HG03378 (cell line): ENCODE measurements at regions not wholly inside any gene's neighbourhood (a gene's known extent, or its start where the extent isn't known, plus 50 kb on each side); places are given as distances from the start of the nearest gene placed in this dataset.
"Not testable (repeated sequence)": the region's sequence is repeated elsewhere in the genome, so short reads cannot be mapped to it uniquely, and the experiment has no call there.

Experiments used
- ATAC-seq: cut with Tn5 transposase; IDR thresholded peaks from one replicate; pipeline ENCODE4 v1.9.1; 2021; ENCODE audit warnings: mild to moderate bottlenecking, moderate library complexity; ENCODE audit not compliant: unreplicated experiment

GRCh38 chr21:8194042-8194441, 2327.3 kb upstream of the TPTE start:
- ATAC-seq = peak; percentile 72

- ATAC-seq = peak; percentile 67
Measured at GRCh38 chr21:8197377-8198027, 2323.9 kb upstream of the TPTE start.

- not testable (repeated sequence) for ATAC-seq
Measured at GRCh38 chr21:8205094-8205891, 2316.1 kb upstream of the TPTE start.

- not testable (repeated sequence) for ATAC-seq
Measured at GRCh38 chr21:8205892-8206188, 2315.5 kb upstream of the TPTE start.

- ATAC-seq = not testable (repeated sequence)
Measured at GRCh38 chr21:8212986-8213550, 2308.3 kb upstream of the TPTE start.

GRCh38 chr21:8214539-8214938, 2306.8 kb upstream of the TPTE start:
- not testable (repeated sequence) for ATAC-seq

- ATAC-seq = peak; percentile 36
Measured at GRCh38 chr21:8229366-8230150, 2291.8 kb upstream of the TPTE start.

GRCh38 chr21:8231252-8231651, 2290.1 kb upstream of the TPTE start:
- ATAC-seq = not testable (repeated sequence)

- not testable (repeated sequence) for ATAC-seq
Measured at GRCh38 chr21:8233000-8233399, 2288.4 kb upstream of the TPTE start.

GRCh38 chr21:8234059-8234458, 2287.3 kb upstream of the TPTE start:
- ATAC-seq = not testable (repeated sequence)

- ATAC-seq = peak; percentile 53
Measured at GRCh38 chr21:8244723-8245641, 2276.4 kb upstream of the TPTE start.

GRCh38 chr21:8245642-8246402, 2275.6 kb upstream of the TPTE start:
- ATAC-seq = peak; percentile 76

GRCh38 chr21:8251701-8252100, 2269.7 kb upstream of the TPTE start:
- ATAC-seq = peak; percentile 39

- ATAC-seq = not testable (repeated sequence)
Measured at GRCh38 chr21:8255094-8255493, 2266.3 kb upstream of the TPTE start.

GRCh38 chr21:8257083-8257799, 2264.1 kb upstream of the TPTE start:
- ATAC-seq = not testable (repeated sequence)

GRCh38 chr21:8260065-8260627, 2261.2 kb upstream of the TPTE start:
- not testable (repeated sequence) for ATAC-seq
